ENCODE measurements at regions not wholly inside any gene's neighbourhood (a gene's known extent, or its start where the extent isn't known, plus 50 kb on each side); places are given as distances from the start of the nearest gene placed in this dataset.

- no peaks in the 10 kb centered on the region for H3K27me3 ChIP-seq (ENCODE audit: control insufficient read depth in 2 of 2, insufficient read depth in 2 of 2, low read length in 2 of 2)
- H4K20me1 ChIP-seq (replicated peaks; ENCODE audit: control insufficient read depth, extremely low read depth, insufficient read depth, low read length), result no peaks in the 10 kb centered on the region
- no peak for TF ChIP-seq POLR2AphosphoS5 (IDR thresholded peaks at IDR 0.05; ENCODE audit: insufficient read depth, low read depth, low read length)
- TF ChIP-seq MAX (IDR thresholded peaks at IDR 0.05; ENCODE audit: insufficient read depth, insufficient read length), result no peak
- TF ChIP-seq EZH2 (IDR thresholded peaks at IDR 0.05; ENCODE audit: borderline replicate concordance, low read depth, low read length, severe bottlenecking), result no peak
- no peak for TF ChIP-seq FOS (IDR thresholded peaks at IDR 0.05; ENCODE audit: borderline replicate concordance, insufficient read depth, low read length)
- no peak for TF ChIP-seq JUN (IDR thresholded peaks at IDR 0.05; ENCODE audit: borderline replicate concordance, insufficient read depth, insufficient read length, low read depth)
- TF ChIP-seq GATA2 (IDR thresholded peaks at IDR 0.05; ENCODE audit: insufficient read depth, insufficient read length, low read depth, low read length), result no peak
- TF ChIP-seq MYC (IDR thresholded peaks at IDR 0.05; ENCODE audit: low read depth, low read length), result no peak
- no peak for TF ChIP-seq CTCF (IDR thresholded peaks at IDR 0.05; ENCODE audit: extremely low read depth in 1 of 2, insufficient read depth in 1 of 2, low read depth in 1 of 2, low read length in 2 of 2)
- no TSS peak for BruUV-seq (replicated peaks)
- no peaks in the 10 kb centered on the region for H3K36me3 ChIP-seq (ENCODE audit: control insufficient read depth in 2 of 2, extremely low read depth in 1 of 2, insufficient read depth in 2 of 2, low read length in 2 of 2)
- H3K4me3 ChIP-seq (replicated peaks in 1 of 3; ENCODE audit: insufficient read depth in 1 of 3, low read depth in 1 of 3, low read length in 3 of 3), result no peak overlapping the region
- H3K9ac ChIP-seq (replicated peaks; ENCODE audit: extremely low read depth, insufficient read depth, low read length), result no peak overlapping the region
- H2AFZ ChIP-seq (ENCODE audit: low read depth, low read length), result no peak overlapping the region
- no peaks in the 10 kb centered on the region for H3K9me1 ChIP-seq (replicated peaks; ENCODE audit: control insufficient read depth, extremely low read depth, insufficient read depth, low read length)
- dilution Hi-C loops (cut with MboI; ENCODE audit: extremely low pct_ligation_motif_present, low sequenced_read_pairs) (no loop called here), intact Hi-C loops (cut with micrococcal nuclease) (no loop called here)
- DNase-seq (ENCODE audit: low read depth, low spot score), result no peak
- H3K4me1 ChIP-seq (ENCODE audit: control insufficient read depth, extremely low read depth, insufficient read depth, low read length), result no peaks in the 10 kb centered on the region
- FAIRE-seq, result no peak
- H3K9me3 ChIP-seq (replicated peaks; ENCODE audit: control insufficient read depth, insufficient read depth, low read length), result no peaks in the 10 kb centered on the region
- CTCF ChIA-PET, result no interaction called here
- H3K79me2 ChIP-seq (ENCODE audit: control insufficient read depth, insufficient read depth, low read length), result no peaks in the 10 kb centered on the region
- no peak overlapping the region for H3K27ac ChIP-seq (ENCODE audit: insufficient read depth, low read depth, low read length)
- POLR2A ChIA-PET, result no interaction called here
- no peak overlapping the region for H3K4me2 ChIP-seq (ENCODE audit: insufficient read depth, low read length)
These were observed 137.5 kb downstream of the HLX start for GRCh38 chr1:221016751-221017150.
